ENCODE measurements at regions not wholly inside any gene's neighbourhood (a gene's known extent, or its start where the extent isn't known, plus 50 kb on each side); places are given as distances from the start of the nearest gene placed in this dataset.

GRCh38 chr2:18171191-18172139, 293.0 kb downstream of the KCNS3 start:
- in situ Hi-C loops (cut with MboI; ENCODE audit: low pct_unique_long_range_greater_than_20kb, low sequenced_read_pairs), result no loop called here
- DNase-seq, result no peak

DNA sequence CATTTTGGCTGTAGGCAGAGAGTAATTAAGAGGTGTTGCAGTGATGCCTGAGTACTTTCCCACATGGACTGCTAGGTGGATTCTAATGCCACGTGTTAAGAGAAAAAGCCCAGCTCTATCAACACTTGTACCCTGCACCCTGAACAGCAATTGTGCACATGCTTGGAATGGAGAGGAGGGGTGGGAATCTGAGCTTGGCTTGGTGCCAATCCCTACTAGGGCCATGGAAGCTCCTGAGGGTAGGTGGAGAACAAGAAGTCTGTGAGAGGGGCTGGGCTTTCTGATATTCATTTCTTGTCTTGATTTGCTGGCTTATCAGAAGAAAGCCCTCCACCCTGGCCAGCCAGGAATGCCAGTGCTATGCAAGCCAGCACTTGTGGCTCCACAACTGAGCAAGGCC, 292.2 kb downstream of the KCNS3 start:
- in situ Hi-C loops (cut with MboI; ENCODE audit: low pct_unique_long_range_greater_than_20kb, low sequenced_read_pairs), result no loop called here
- no peak for DNase-seq

DNA sequence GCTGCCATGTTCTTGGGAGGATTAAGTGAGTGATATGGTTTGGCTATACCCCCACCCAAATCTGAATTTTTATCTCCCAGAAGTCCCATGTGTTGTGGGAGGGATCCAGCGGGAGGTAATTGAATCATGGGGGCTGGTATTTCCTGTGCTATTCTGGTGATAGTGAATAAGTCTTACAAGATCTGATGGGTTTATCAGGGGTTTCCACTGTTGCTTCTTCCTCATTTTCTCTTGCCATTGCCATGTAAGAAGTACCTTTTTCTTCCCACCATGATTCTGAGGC, 291.4 kb downstream of the KCNS3 start:
- in situ Hi-C loops (cut with MboI; ENCODE audit: low pct_unique_long_range_greater_than_20kb, low sequenced_read_pairs), result no loop called here
- DNase-seq, result no peak

DNA sequence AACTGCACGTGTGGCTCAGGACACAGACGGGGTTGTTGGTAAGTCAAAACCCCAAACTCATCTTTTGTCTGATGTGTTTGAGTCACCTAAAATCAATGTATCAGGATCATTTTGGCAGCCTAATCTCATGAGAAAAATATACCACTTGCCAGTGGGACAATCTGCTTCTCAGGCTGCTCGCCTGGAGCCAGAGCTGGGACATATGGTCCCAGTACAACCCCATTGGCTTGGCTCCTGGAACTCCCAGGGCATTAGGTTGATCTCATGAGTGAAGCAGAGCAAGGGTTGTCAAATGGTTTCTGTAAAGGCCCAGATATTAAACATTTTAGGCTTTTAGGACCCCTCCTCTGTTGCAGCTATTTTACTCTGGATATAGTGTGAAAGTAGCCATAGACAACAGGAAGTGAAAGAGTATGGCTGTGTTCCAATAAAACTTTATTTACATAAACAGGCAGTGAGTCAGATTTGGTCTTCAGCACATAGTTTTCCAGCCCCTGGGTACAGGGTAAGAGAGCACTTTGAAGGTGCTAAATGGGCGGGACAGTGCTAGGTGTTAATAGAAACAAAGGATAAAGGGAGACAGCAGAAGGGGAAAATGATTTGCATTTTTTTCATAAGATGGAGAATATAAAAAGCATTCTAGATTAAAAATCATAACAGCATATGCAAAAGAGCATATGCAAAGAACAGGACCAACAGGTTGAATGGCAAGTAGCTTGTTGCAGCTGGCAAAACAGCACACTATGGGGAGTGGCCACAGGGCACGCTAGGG, 290.8 kb downstream of the KCNS3 start:
- no peak for DNase-seq
- in situ Hi-C loops (cut with MboI; ENCODE audit: low pct_unique_long_range_greater_than_20kb, low sequenced_read_pairs), result no loop called here

DNA sequence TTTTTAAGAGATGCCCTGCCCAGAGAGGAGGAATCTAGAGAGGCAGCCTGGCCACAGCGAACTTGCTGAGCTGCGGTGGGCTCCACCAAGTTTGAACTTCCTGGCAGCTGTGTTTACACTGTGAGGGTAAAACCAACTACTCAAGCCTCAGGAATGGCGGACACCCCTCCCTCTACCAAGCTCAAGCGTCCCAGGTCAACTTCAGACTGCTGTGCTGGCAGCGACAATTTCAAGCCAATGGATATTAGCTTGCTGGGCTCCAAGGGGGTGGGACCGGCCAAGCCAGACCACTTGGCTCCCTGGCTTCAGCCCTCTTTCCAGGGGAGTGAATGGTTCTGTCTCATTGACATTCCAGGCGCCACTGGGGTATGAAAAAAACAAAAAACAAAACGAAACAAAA, 289.4 kb downstream of the KCNS3 start:
- no peak for DNase-seq
- in situ Hi-C loops (cut with MboI; ENCODE audit: low pct_unique_long_range_greater_than_20kb, low sequenced_read_pairs), result no loop called here

GRCh38 chr2:18161681-18162080, 283.2 kb downstream of the KCNS3 start:
- in situ Hi-C loops (cut with MboI; ENCODE audit: low pct_unique_long_range_greater_than_20kb, low sequenced_read_pairs), result no loop called here
- no peak for DNase-seq

- in situ Hi-C loops (cut with MboI; ENCODE audit: low pct_unique_long_range_greater_than_20kb, low sequenced_read_pairs), result no loop called here
- no peak for DNase-seq
These were observed 281.4 kb downstream of the KCNS3 start for GRCh38 chr2:18159896-18160295.

DNA sequence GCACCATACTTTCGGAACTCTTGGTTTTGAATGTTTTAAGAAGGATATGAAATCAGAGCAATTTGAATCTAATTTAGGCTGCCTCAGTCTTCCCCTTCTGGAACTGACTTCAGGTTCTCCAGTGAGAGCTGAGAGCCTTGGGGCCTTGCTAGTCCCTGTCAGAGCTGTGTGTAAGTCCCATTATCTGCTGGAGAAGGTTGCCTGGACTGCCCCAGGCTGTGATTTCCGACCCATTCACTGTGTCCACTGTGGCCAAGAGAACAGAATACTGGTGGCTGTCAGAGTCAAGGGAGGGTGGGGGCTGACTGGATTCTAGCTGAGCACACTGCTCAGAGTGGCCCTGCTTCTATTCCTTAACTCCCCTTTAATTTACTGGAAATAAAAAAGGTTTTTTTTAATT, 278.0 kb downstream of the KCNS3 start:
- in situ Hi-C loops (cut with MboI; ENCODE audit: low pct_unique_long_range_greater_than_20kb, low sequenced_read_pairs), result no loop called here

DNA sequence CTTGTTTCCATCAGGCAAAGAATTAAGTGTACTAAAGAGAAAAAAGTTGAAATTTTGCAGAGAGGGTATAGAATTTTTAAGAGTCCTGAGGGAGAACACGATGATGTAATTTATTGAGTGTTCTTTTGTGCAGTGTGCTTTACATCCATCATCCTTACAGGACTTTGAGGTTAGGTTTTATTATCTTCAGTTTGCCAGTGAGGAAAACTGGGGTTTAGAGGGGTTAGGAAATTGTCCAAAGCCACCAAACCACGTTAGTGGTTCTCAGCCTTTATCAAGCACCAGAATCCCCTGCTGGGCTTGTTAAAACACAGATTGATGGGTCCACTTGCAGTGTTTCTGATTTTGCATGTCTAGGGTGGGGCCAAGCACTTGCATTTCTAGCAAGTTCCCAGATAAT, 277.5 kb downstream of the KCNS3 start:
- DNase-seq, result no peak
- in situ Hi-C loops (cut with MboI; ENCODE audit: low pct_unique_long_range_greater_than_20kb, low sequenced_read_pairs), result no loop called here

More for the DNA sequence above, 278.0 kb downstream of the KCNS3 start:
- no peak for DNase-seq

DNA sequence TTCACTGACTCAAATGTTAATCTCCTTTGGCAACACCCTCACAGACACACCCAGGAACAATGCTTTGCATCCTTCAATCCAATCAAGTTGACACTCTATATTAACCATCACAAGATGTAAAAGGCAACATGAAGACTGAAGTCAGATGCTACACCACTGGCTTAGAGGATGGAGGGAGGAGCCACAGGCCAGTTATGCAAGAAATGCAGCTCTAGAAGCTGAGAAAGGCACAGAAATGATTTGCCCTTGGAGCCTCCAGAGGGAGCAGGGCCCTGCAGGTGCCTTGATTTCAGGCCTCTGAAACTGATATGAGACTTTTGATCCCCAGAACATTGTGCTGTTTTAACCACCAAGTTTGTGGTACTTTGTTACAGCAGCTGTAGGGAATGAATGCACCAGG, 276.3 kb downstream of the KCNS3 start:
- DNase-seq, result no peak
- in situ Hi-C loops (cut with MboI; ENCODE audit: low pct_unique_long_range_greater_than_20kb, low sequenced_read_pairs), result no loop called here

DNA sequence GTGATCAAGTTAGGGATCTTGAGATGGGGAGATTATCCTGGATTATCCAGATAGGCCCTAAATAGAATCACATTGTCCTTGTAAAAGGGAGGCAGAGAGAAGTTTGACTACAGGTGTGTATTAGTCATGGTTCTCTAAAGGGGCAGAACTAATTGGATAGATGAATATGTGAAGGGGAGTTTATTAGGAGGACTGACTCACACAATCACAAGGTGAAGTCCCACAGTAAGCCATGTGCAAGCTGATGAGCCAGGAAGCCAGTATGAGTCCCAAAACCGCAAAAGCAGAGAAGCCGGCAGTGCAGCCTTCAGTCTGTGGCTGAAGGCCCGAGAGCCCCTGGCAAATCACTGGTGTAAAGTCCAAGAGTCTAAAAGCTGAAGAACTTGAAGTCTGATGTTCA, 275.8 kb downstream of the KCNS3 start:
- no peak for DNase-seq

DNA sequence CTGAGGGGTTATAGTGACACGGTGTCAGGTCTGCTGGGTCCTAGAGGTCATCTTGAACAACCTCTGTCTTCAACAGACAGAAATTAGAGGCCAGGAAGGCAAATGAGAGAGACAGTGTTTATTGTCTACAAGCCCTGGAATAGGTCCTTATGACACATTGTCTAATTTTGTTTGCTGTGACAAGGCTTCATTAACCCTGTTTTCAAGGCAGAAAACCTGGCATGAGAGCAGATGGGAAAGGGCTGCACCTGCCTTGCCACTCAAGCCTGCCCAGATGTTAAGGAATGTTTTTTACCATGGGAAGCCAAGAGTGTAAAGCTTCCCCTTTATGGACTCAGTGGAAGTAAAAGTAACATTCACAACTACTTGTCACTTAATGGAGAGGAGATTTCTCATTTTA, 275.3 kb downstream of the KCNS3 start:
- in situ Hi-C loops (cut with MboI; ENCODE audit: low pct_unique_long_range_greater_than_20kb, low sequenced_read_pairs), result no loop called here
- no peak for DNase-seq

More for the DNA sequence above, 275.8 kb downstream of the KCNS3 start:
- in situ Hi-C loops (cut with MboI; ENCODE audit: low pct_unique_long_range_greater_than_20kb, low sequenced_read_pairs), result no loop called here

DNA sequence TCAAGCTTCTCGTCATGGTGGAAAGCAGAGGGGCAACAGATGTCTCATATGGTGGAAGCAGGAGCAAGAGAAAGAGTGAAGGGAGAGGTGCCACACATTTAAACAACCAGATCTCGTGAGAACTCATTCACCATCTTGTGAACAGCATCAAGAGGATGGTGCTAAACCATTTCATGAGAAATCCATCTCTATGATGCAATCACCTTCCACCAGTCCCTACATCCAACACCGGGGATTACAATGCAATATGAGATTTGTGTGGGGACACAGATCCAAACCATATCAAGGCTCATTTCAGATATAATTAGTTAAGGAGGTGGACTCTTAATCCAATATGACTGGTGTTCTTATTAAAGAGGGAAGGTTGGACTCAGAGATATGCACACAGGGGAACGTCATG, 272.8 kb downstream of the KCNS3 start:
- no peak for DNase-seq
- in situ Hi-C loops (cut with MboI; ENCODE audit: low pct_unique_long_range_greater_than_20kb, low sequenced_read_pairs), result no loop called here

DNA sequence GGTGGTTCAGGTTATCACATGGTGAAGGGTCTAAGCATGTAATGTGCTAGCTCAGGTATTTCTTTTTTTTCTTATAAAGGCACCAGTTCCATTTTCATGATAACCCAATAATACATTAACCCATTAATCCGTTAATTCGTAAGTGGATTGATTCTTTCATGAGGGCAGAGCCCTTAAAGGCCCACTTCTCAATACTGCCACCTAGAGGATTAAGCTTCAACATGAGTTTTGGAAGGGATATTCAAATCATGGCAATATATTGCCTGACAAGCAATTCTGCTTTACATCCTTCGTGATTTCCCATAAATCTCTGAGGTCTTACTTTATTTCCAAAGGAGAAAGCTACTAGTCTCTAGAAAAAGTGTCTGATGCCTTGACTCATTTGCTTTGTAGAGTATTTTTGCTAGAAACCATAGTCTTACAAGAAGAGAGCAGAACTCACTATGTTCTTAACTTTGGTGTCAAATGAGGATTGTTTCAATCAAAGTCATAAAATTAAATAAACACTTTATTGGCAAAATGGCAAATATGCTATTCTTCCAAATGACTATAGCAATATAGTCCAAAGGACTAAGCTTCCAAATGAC, 271.3 kb downstream of the KCNS3 start:
- in situ Hi-C loops (cut with MboI; ENCODE audit: low pct_unique_long_range_greater_than_20kb, low sequenced_read_pairs), result no loop called here
- DNase-seq, result peak; percentile 35

DNA sequence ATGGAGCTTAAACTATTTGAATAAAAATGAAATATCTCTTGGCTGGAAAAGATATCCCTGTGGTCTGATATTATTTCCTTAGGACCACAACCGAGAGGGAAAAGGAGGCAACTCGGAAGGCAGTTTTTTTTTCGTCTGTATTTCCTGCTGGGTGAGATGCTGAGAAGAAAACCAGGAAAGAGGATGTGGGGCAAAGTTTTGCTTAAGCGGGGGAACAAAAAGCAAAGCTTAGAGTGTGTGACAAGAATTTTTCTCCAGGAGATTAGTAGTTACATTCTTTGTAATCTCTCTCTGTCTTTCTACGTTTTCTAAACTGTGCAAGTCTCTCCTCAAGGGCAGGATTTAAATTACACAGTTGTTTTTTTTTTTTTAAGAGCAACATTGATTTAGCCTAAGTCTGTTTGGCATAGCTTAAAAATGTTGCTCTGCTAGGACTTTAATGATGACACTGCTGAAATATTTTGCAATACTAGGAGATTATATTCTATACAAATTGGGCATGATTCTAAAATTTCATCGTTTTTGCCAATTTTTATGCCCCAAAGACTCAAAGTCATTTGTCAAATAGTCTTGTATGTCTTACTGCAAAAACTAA, 258.5 kb downstream of the KCNS3 start:
- no peak for DNase-seq
- in situ Hi-C loops (cut with MboI; ENCODE audit: low pct_unique_long_range_greater_than_20kb, low sequenced_read_pairs), result no loop called here

DNA sequence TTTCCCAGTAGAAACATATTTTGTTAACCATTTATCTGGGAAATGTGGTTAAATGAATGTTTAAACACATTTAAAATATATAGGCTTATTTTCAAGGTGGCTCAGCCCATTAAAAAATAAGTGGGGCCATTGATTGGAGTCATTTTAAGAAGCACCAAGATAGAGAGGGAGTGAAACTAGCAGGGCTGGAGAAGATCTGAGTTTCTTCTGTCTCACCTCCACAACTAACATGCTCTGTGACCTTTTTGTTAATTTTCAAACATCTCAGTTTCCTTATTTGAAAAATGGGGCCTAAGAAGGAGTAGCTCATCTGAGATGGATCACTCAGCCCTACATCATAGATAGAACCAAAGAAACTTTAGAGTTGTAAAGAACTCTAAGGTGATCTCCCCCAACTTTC, 254.8 kb downstream of the KCNS3 start:
- in situ Hi-C loops (cut with MboI; ENCODE audit: low pct_unique_long_range_greater_than_20kb, low sequenced_read_pairs), result no loop called here
- DNase-seq, result no peak

DNA sequence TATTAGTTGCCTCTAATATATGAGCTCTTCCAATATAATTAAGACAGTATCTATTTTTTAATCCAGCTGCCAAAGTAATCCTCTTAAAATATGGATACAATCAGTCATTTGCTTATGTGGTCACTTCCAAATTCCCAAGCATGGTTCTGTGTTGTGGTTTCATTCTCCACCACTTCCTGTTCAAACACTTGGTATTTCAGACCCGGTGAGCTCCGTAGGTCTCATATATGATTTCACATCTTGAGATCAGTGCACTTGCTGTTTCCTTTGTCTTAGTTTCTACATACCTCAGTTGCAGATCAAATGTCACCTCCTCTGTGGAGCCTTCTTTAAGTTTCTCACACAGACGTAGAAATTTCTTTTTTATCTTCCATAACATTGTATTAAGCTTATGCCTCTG, 254.2 kb downstream of the KCNS3 start:
- in situ Hi-C loops (cut with MboI; ENCODE audit: low pct_unique_long_range_greater_than_20kb, low sequenced_read_pairs), result no loop called here
- no peak for DNase-seq

- no peak for DNase-seq
These were observed 253.3 kb downstream of the KCNS3 start for GRCh38 chr2:18131761-18132160.

DNA sequence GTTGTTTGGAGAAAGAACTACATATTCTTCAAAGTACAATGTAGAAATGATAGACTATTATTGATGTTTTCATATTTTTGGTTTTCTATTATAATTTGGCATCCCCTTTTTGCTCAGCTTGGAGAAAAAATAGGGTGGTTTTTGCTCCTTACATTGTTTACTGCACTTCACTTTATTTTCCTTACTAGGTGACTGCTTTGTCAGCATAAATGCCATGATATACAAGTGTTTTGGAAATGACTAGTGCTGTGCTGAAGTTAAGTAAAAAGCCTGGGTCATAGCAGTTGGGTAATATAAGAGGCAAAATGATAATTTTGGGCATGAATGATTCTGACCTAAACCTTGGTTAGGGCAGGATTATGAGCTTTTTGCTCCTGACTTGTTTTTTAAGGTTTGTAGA, 250.9 kb downstream of the KCNS3 start:
- in situ Hi-C loops (cut with MboI; ENCODE audit: low pct_unique_long_range_greater_than_20kb, low sequenced_read_pairs), result no loop called here
- DNase-seq, result no peak

More at GRCh38 chr2:18131761-18132160, 253.3 kb downstream of the KCNS3 start:
- in situ Hi-C loops (cut with MboI; ENCODE audit: low pct_unique_long_range_greater_than_20kb, low sequenced_read_pairs), result no loop called here

DNA sequence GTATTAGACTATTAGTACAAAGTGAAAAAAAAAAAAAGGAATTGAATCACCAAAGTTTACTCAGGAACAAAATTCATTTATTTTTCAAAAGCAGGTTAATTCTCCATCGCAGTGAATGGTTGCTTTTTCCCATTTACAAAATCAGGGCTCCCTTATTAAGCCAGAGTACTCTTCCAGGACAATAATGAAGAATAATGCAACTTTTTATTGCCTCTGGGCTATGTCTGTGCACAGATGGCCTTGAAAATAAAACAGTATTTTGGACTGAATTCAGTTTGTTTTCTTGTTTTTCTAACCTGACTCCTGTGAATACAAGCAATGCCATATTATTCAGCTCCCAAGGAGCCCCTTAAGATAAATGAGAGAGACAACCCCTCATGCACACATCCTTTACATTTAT, 246.8 kb downstream of the KCNS3 start:
- in situ Hi-C loops (cut with MboI; ENCODE audit: low pct_unique_long_range_greater_than_20kb, low sequenced_read_pairs), result no loop called here
- DNase-seq, result no peak
